Ovary (tissue), 3 donors: ENCODE measurements at regions not wholly inside any gene's neighbourhood (a gene's known extent, or its start where the extent isn't known, plus 50 kb on each side); places are given as distances from the start of the nearest gene placed in this dataset.

ENCODE experiments used
- EP300 ChIP-seq: sonication (generic); formaldehyde crosslinking; IDR thresholded peaks from one replicate; pipeline ENCODE4 v1.6.1; 2017; ENCODE audit warnings: antibody characterized with exemption
- TF ChIP-seq, protein P1 (sequence below), 3 donors: fragments of 450-650 bp in 2 of 3; fragments of 200-600 bp in 1 of 3; IDR thresholded peaks; one replicate each; pipeline versions ENCODE4 v1.5.1 to v1.8.0; 2016 to 2022; ENCODE audit warnings: antibody characterized with exemption in 3 of 3, mild to moderate bottlenecking in 1 of 3
- donor health status: DM: no; HTN: no; CAD: no.

DNA sequence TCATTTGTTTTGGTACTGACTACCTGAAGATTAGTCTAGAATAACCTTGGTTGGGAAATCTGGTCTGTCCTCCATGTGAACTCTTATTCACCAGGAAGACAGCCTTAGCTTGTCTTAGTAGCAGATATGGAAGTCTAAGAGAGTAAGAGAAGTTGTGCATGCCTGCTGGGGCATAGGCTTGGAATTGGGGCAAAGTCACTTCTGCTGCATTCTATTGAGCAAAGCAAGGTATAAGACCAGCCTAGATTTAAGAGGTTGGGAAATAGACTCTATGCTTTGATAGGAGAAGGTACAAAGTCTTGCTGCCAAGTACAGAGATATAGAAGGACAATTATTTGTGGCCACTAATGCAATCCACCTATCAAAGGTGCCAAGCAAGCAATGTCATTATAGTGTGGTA lies 464.0 kb upstream of the BOD1L1 start:
- no peak for TF ChIP-seq EP300
- TF ChIP-seq, protein P1, sequence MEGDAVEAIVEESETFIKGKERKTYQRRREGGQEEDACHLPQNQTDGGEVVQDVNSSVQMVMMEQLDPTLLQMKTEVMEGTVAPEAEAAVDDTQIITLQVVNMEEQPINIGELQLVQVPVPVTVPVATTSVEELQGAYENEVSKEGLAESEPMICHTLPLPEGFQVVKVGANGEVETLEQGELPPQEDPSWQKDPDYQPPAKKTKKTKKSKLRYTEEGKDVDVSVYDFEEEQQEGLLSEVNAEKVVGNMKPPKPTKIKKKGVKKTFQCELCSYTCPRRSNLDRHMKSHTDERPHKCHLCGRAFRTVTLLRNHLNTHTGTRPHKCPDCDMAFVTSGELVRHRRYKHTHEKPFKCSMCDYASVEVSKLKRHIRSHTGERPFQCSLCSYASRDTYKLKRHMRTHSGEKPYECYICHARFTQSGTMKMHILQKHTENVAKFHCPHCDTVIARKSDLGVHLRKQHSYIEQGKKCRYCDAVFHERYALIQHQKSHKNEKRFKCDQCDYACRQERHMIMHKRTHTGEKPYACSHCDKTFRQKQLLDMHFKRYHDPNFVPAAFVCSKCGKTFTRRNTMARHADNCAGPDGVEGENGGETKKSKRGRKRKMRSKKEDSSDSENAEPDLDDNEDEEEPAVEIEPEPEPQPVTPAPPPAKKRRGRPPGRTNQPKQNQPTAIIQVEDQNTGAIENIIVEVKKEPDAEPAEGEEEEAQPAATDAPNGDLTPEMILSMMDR (IDR thresholded peaks at IDR 0.05), result no peak
